DOHH2 (cell line): ENCODE measurements at regions not wholly inside any gene's neighbourhood (a gene's known extent, or its start where the extent isn't known, plus 50 kb on each side); places are given as distances from the start of the nearest gene placed in this dataset.

ENCODE experiments used
- EZH2phosphoT487 ChIP-seq: fragments of 200-600 bp; sonication (generic); IDR thresholded peaks from 2 replicates; pipeline ENCODE4 v1.6.1; 2017; ENCODE audit warnings: borderline replicate concordance, mild to moderate bottlenecking, antibody characterized with exemption, low read length, moderate library complexity, mixed read lengths
- TF ChIP-seq, protein P1 (sequence below): fragments of 200-600 bp; sonication (generic); IDR thresholded peaks from one replicate; pipeline ENCODE4 v1.5.1; 2014; ENCODE audit warnings: antibody characterized with exemption, mild to moderate bottlenecking, low read depth, low read length; ENCODE audit not compliant: poor library complexity, severe bottlenecking

GRCh38 chrX:42952621-42953020 is 174.7 kb upstream of the PPP1R2C start:
- no peak for TF ChIP-seq EZH2phosphoT487
- TF ChIP-seq, protein P1, sequence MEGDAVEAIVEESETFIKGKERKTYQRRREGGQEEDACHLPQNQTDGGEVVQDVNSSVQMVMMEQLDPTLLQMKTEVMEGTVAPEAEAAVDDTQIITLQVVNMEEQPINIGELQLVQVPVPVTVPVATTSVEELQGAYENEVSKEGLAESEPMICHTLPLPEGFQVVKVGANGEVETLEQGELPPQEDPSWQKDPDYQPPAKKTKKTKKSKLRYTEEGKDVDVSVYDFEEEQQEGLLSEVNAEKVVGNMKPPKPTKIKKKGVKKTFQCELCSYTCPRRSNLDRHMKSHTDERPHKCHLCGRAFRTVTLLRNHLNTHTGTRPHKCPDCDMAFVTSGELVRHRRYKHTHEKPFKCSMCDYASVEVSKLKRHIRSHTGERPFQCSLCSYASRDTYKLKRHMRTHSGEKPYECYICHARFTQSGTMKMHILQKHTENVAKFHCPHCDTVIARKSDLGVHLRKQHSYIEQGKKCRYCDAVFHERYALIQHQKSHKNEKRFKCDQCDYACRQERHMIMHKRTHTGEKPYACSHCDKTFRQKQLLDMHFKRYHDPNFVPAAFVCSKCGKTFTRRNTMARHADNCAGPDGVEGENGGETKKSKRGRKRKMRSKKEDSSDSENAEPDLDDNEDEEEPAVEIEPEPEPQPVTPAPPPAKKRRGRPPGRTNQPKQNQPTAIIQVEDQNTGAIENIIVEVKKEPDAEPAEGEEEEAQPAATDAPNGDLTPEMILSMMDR, result no peak
